HG02970 (cell line): ENCODE measurements at regions not wholly inside any gene's neighbourhood (a gene's known extent, or its start where the extent isn't known, plus 50 kb on each side); places are given as distances from the start of the nearest gene placed in this dataset.

Experiments used
- ATAC-seq: cut with Tn5 transposase; IDR thresholded peaks from one replicate; pipeline ENCODE4 v1.9.1; 2021; ENCODE audit warnings: mild to moderate bottlenecking, moderate library complexity, moderate number of reproducible peaks; ENCODE audit not compliant: unreplicated experiment, low FRiP score

GRCh38 chr15:60057554-60057953 lies 53.4 kb downstream of the FOXB1 start:
- no peak for ATAC-seq

GRCh38 chr15:60059186-60059585 lies 55.1 kb downstream of the FOXB1 start:
- ATAC-seq: no peak

GRCh38 chr15:60061758-60062157 lies 57.6 kb downstream of the FOXB1 start:
- no peak for ATAC-seq

- ATAC-seq: no peak
Observed at GRCh38 chr15:60062826-60063225, 58.7 kb downstream of the FOXB1 start.

- ATAC-seq: no peak
Observed at GRCh38 chr15:60065951-60066350, 61.8 kb downstream of the FOXB1 start.

- ATAC-seq: no peak
Observed at GRCh38 chr15:60070838-60071493, 66.9 kb downstream of the FOXB1 start.

GRCh38 chr15:60072826-60073465 lies 68.8 kb downstream of the FOXB1 start:
- ATAC-seq: no peak

GRCh38 chr15:60073466-60073840 lies 69.3 kb downstream of the FOXB1 start:
- ATAC-seq: no peak

GRCh38 chr15:60074181-60074885 lies 70.2 kb downstream of the FOXB1 start:
- ATAC-seq: no peak

- no peak for ATAC-seq
Observed at GRCh38 chr15:60076045-60076444, 71.9 kb downstream of the FOXB1 start.

- no peak for ATAC-seq
Observed at GRCh38 chr15:60076582-60077276, 72.6 kb downstream of the FOXB1 start.

GRCh38 chr15:60077581-60078359 lies 73.7 kb downstream of the FOXB1 start:
- ATAC-seq: no peak

GRCh38 chr15:60079210-60079609 lies 75.1 kb downstream of the FOXB1 start:
- ATAC-seq: no peak

- ATAC-seq: no peak
Observed at GRCh38 chr15:60081976-60082375, 77.9 kb downstream of the FOXB1 start.

- no peak for ATAC-seq
Observed at GRCh38 chr15:60083318-60083717, 79.2 kb downstream of the FOXB1 start.

GRCh38 chr15:60086681-60087429 lies 82.7 kb downstream of the FOXB1 start:
- no peak for ATAC-seq

- ATAC-seq: no peak
Observed at GRCh38 chr15:60087561-60087960, 83.5 kb downstream of the FOXB1 start.

GRCh38 chr15:60090747-60091146 lies 86.6 kb downstream of the FOXB1 start:
- no peak for ATAC-seq

GRCh38 chr15:60091157-60091556 lies 87.0 kb downstream of the FOXB1 start:
- no peak for ATAC-seq

GRCh38 chr15:60091911-60092310 lies 87.8 kb downstream of the FOXB1 start:
- no peak for ATAC-seq
